PFSK-1 (cell line): ENCODE measurements at regions not wholly inside any gene's neighbourhood (a gene's known extent, or its start where the extent isn't known, plus 50 kb on each side); places are given as distances from the start of the nearest gene placed in this dataset.

Experiments used
- FOXP2 ChIP-seq: optimal IDR thresholded peaks from 2 replicates; pipeline ENCODE3; 2011; ENCODE audit warnings: borderline replicate concordance, control low read depth, inconsistent platforms; ENCODE audit not compliant: insufficient read depth; ENCODE audit errors: extremely low read length, extremely low read depth
- POLR2AphosphoS5 ChIP-seq: IDR thresholded peaks from 2 replicates; pipeline ENCODE4 v1.6.1; 2012; ENCODE audit warnings: low read depth, mild to moderate bottlenecking, control low read depth, low read length, moderate library complexity
- SIN3A ChIP-seq: IDR thresholded peaks from 2 replicates; pipeline ENCODE4 v1.6.1; 2012; ENCODE audit warnings: mild to moderate bottlenecking, low read length, moderate library complexity, borderline replicate concordance; ENCODE audit not compliant: insufficient read depth
- TAF1 ChIP-seq: IDR thresholded peaks from 2 replicates; pipeline ENCODE4 v1.6.1; 2012; ENCODE audit warnings: low read length, control low read depth, borderline replicate concordance; ENCODE audit not compliant: insufficient read depth
- TF ChIP-seq, protein P1 (sequence below), 2 experiments: IDR thresholded peaks; 2 replicates each; pipeline versions ENCODE4 v1.6.1 to v1.8.0; 2011 to 2012; ENCODE audit warnings: low read depth in 2 of 2, low read length in 2 of 2, control low read depth in 1 of 2, inconsistent platforms in 1 of 2, mild to moderate bottlenecking in 1 of 2, moderate library complexity in 1 of 2; ENCODE audit not compliant: insufficient read depth in 1 of 2

GRCh38 chr9:86690034-86690433, 257.3 kb downstream of the GAS1 start:
- TF ChIP-seq FOXP2 = no peak
- no peak for TF ChIP-seq SIN3A
- TF ChIP-seq, protein P1, sequence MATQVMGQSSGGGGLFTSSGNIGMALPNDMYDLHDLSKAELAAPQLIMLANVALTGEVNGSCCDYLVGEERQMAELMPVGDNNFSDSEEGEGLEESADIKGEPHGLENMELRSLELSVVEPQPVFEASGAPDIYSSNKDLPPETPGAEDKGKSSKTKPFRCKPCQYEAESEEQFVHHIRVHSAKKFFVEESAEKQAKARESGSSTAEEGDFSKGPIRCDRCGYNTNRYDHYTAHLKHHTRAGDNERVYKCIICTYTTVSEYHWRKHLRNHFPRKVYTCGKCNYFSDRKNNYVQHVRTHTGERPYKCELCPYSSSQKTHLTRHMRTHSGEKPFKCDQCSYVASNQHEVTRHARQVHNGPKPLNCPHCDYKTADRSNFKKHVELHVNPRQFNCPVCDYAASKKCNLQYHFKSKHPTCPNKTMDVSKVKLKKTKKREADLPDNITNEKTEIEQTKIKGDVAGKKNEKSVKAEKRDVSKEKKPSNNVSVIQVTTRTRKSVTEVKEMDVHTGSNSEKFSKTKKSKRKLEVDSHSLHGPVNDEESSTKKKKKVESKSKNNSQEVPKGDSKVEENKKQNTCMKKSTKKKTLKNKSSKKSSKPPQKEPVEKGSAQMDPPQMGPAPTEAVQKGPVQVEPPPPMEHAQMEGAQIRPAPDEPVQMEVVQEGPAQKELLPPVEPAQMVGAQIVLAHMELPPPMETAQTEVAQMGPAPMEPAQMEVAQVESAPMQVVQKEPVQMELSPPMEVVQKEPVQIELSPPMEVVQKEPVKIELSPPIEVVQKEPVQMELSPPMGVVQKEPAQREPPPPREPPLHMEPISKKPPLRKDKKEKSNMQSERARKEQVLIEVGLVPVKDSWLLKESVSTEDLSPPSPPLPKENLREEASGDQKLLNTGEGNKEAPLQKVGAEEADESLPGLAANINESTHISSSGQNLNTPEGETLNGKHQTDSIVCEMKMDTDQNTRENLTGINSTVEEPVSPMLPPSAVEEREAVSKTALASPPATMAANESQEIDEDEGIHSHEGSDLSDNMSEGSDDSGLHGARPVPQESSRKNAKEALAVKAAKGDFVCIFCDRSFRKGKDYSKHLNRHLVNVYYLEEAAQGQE (IDR thresholded peaks at IDR 0.05; ENCODE audit: insufficient read depth in 1 of 2, low read depth in 2 of 2, low read length in 2 of 2) = no peak
- TF ChIP-seq POLR2AphosphoS5 = no peak
- TF ChIP-seq TAF1 = no peak

GRCh38 chr9:86687788-86688187, 259.5 kb downstream of the GAS1 start:
- TF ChIP-seq, protein P1 (IDR thresholded peaks at IDR 0.05; ENCODE audit: insufficient read depth in 1 of 2, low read depth in 2 of 2, low read length in 2 of 2) = no peak
- no peak for TF ChIP-seq TAF1
- no peak for TF ChIP-seq POLR2AphosphoS5
- TF ChIP-seq FOXP2 = no peak
- no peak for TF ChIP-seq SIN3A

- TF ChIP-seq TAF1 (no peak), POLR2AphosphoS5 (no peak), FOXP2 (no peak), SIN3A (no peak)
- TF ChIP-seq, protein P1 (IDR thresholded peaks at IDR 0.05; ENCODE audit: insufficient read depth in 1 of 2, low read depth in 2 of 2, low read length in 2 of 2) = no peak
Observed at GRCh38 chr9:86685556-86685955, 261.8 kb downstream of the GAS1 start.

DNA sequence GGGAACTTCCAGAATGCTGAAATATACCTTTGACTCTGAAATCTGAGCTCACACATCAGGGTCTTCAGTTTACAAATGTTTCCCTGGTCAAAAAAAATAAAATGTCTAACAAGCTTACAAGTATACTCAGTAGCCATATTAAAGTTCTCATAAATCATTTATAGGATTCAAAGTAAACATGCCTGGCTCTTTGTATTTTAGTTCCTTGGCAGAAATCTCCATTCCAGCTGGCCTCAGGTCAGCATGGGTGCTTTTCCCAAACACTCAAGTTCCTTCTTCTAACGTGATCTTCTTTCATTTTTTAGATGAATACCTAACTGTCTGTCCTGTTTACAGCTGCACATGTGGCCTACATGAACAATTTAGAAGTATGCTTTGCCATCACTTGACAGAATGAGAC, 263.2 kb downstream of the GAS1 start:
- TF ChIP-seq TAF1 (no peak), SIN3A (no peak), FOXP2 (no peak), POLR2AphosphoS5 (no peak)
- TF ChIP-seq, protein P1 (IDR thresholded peaks at IDR 0.05; ENCODE audit: insufficient read depth in 1 of 2, low read depth in 2 of 2, low read length in 2 of 2) = no peak

DNA sequence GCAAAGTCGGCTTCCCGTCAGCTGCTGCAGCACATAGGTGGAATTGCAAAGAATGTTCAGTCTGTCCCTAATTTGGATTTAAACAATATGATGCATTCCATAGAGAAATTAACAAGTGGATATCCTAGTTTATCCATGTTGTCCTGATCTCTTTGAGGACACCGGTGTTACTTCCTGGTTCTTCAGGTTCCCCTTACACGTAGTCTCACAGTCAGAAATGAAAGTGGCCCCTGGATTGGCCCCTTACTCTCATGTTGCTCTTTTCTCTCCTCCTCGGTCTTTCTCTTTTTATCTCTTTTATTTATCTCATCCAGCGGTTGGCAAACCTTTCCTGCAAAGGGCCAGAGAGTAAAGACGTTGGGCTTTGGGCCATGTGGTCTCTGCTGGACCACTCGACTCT, 265.1 kb downstream of the GAS1 start:
- TF ChIP-seq, protein P1 (IDR thresholded peaks at IDR 0.05; ENCODE audit: insufficient read depth in 1 of 2, low read depth in 2 of 2, low read length in 2 of 2) = no peak
- TF ChIP-seq POLR2AphosphoS5 = no peak
- no peak for TF ChIP-seq TAF1
- TF ChIP-seq FOXP2 = no peak
- no peak for TF ChIP-seq SIN3A
